ENCODE measurements at regions not wholly inside any gene's neighbourhood (a gene's known extent, or its start where the extent isn't known, plus 50 kb on each side); places are given as distances from the start of the nearest gene placed in this dataset.

DNA sequence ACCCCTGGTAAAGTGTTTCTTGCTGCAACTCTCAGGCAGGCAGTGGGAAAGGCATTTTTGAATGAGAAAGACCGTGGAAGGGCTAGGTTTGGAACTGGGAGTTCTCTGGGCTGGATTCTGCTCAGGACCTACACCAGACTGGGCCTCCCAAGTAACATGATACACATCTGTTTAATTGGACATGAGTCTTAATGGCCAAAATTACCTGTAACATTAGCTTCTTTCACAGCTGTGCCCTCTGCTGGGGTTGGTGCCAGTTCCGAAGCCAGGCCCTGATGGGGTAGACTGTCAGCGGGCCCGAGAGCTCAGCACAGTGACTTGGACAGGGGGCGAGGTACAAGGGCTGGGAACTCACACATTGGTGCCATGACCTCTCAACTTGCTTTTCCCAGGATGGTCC lies 118.9 kb upstream of the IRX3 start:
- no TSS peak for BruUV-seq (replicated peaks)
- POLR2A ChIA-PET, result interaction anchor here (0.6 kb wide), 1 partner anchor 55 kb away, joined by 22 read pairs; no protein-coding TSS in a partner anchor
- intact Hi-C loops (cut with micrococcal nuclease; ENCODE audit: unreplicated experiment), result no loop called here

DNA sequence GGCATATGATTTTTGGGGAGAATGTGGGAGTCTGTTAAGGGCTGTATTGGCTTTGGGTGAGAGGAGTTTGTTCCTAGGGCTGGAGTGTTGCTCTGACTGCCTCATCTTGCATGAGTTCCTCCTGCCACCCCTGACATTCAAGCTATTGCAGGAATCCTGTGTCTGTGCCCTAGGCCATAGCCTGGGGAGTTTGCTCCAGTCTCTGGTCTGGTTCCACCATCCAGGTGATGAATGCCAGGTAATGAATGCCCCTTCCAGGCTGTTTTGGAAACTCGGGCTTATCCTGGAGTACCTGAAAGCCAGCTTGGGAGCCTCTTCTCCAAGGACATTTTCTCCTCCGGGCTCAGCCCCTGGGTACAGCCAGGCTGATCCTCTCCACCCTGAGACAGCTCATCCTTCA lies 117.0 kb upstream of the IRX3 start:
- ATAC-seq (no peak), DNase-seq (ENCODE audit: low read depth, low spot score) (no peak)
- Histone ChIP-seq H3K27me3 (ENCODE audit: control insufficient read depth, insufficient read depth, low read length) (no peaks in the 10 kb centered on the region), H3K36me3 (ENCODE audit: control insufficient read depth, insufficient read depth, low read length) (no peaks in the 10 kb centered on the region), H3K27ac (ENCODE audit: low read length) (no peak overlapping the region), H3K4me3 (ENCODE audit: low read depth in 2 of 2, low read length in 2 of 2) (no peak overlapping the region), H3K4me1 (ENCODE audit: control insufficient read depth, insufficient read depth, low read length) (no peaks in the 10 kb centered on the region), H3K9me3 (ENCODE audit: control insufficient read depth, insufficient read depth, low read depth, low read length) (no peaks in the 10 kb centered on the region)
- ChIA-PET CTCF (interaction anchor here (0.7 kb wide), 1 partner anchor 415 kb away, joined by 3 read pairs; no protein-coding TSS in a partner anchor), POLR2A (no interaction called here)
- intact Hi-C loops (cut with micrococcal nuclease; ENCODE audit: unreplicated experiment) (no loop called here), in situ Hi-C loops (cut with HindIII; ENCODE audit: low pct_unique_long_range_greater_than_20kb, low sequenced_read_pairs) (no loop called here)
- no TSS peak for BruUV-seq (replicated peaks)
- TF ChIP-seq TCF7L2 (IDR thresholded peaks at IDR 0.05; ENCODE audit: low read depth, low read length) (no peak), POLR2AphosphoS5 (IDR thresholded peaks at IDR 0.05; ENCODE audit: low read depth, low read length) (no peak), SIN3A (IDR thresholded peaks at IDR 0.05; ENCODE audit: borderline replicate concordance, insufficient read depth, low read depth, low read length) (no peak)
- TF ChIP-seq, protein P1, sequence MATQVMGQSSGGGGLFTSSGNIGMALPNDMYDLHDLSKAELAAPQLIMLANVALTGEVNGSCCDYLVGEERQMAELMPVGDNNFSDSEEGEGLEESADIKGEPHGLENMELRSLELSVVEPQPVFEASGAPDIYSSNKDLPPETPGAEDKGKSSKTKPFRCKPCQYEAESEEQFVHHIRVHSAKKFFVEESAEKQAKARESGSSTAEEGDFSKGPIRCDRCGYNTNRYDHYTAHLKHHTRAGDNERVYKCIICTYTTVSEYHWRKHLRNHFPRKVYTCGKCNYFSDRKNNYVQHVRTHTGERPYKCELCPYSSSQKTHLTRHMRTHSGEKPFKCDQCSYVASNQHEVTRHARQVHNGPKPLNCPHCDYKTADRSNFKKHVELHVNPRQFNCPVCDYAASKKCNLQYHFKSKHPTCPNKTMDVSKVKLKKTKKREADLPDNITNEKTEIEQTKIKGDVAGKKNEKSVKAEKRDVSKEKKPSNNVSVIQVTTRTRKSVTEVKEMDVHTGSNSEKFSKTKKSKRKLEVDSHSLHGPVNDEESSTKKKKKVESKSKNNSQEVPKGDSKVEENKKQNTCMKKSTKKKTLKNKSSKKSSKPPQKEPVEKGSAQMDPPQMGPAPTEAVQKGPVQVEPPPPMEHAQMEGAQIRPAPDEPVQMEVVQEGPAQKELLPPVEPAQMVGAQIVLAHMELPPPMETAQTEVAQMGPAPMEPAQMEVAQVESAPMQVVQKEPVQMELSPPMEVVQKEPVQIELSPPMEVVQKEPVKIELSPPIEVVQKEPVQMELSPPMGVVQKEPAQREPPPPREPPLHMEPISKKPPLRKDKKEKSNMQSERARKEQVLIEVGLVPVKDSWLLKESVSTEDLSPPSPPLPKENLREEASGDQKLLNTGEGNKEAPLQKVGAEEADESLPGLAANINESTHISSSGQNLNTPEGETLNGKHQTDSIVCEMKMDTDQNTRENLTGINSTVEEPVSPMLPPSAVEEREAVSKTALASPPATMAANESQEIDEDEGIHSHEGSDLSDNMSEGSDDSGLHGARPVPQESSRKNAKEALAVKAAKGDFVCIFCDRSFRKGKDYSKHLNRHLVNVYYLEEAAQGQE (IDR thresholded peaks at IDR 0.05; ENCODE audit: insufficient read depth in 1 of 2, low read depth in 2 of 2, low read length in 1 of 2), result no peak
- TF ChIP-seq, protein P2, sequence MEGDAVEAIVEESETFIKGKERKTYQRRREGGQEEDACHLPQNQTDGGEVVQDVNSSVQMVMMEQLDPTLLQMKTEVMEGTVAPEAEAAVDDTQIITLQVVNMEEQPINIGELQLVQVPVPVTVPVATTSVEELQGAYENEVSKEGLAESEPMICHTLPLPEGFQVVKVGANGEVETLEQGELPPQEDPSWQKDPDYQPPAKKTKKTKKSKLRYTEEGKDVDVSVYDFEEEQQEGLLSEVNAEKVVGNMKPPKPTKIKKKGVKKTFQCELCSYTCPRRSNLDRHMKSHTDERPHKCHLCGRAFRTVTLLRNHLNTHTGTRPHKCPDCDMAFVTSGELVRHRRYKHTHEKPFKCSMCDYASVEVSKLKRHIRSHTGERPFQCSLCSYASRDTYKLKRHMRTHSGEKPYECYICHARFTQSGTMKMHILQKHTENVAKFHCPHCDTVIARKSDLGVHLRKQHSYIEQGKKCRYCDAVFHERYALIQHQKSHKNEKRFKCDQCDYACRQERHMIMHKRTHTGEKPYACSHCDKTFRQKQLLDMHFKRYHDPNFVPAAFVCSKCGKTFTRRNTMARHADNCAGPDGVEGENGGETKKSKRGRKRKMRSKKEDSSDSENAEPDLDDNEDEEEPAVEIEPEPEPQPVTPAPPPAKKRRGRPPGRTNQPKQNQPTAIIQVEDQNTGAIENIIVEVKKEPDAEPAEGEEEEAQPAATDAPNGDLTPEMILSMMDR (IDR thresholded peaks at IDR 0.05), result no peak

More for the DNA sequence above, 118.9 kb upstream of the IRX3 start:
- ATAC-seq, result no peak
- H3K27ac ChIP-seq (ENCODE audit: low read length), result no peak overlapping the region
- H3K4me3 ChIP-seq (ENCODE audit: low read depth in 2 of 2, low read length in 2 of 2), result no peak overlapping the region
- in situ Hi-C loops (cut with HindIII; ENCODE audit: low pct_unique_long_range_greater_than_20kb, low sequenced_read_pairs), result no loop called here
- no peaks in the 10 kb centered on the region for H3K36me3 ChIP-seq (ENCODE audit: control insufficient read depth, insufficient read depth, low read length)
- H3K9me3 ChIP-seq (ENCODE audit: control insufficient read depth, insufficient read depth, low read depth, low read length), result no peaks in the 10 kb centered on the region
- CTCF ChIA-PET, result no interaction called here
- no peaks in the 10 kb centered on the region for H3K4me1 ChIP-seq (ENCODE audit: control insufficient read depth, insufficient read depth, low read length)
- no peak for DNase-seq (ENCODE audit: low read depth, low spot score)
- no peaks in the 10 kb centered on the region for H3K27me3 ChIP-seq (ENCODE audit: control insufficient read depth, insufficient read depth, low read length)
- no peak for TF ChIP-seq TCF7L2 (IDR thresholded peaks at IDR 0.05; ENCODE audit: low read depth, low read length)
- TF ChIP-seq, protein P2 (IDR thresholded peaks at IDR 0.05), result no peak
- TF ChIP-seq, protein P1 (IDR thresholded peaks at IDR 0.05; ENCODE audit: insufficient read depth in 1 of 2, low read depth in 2 of 2, low read length in 1 of 2), result no peak
- TF ChIP-seq POLR2AphosphoS5 (IDR thresholded peaks at IDR 0.05; ENCODE audit: low read depth, low read length), result no peak
- TF ChIP-seq SIN3A (IDR thresholded peaks at IDR 0.05; ENCODE audit: borderline replicate concordance, insufficient read depth, low read depth, low read length), result no peak
